ENCODE measurements at regions not wholly inside any gene's neighbourhood (a gene's known extent, or its start where the extent isn't known, plus 50 kb on each side); places are given as distances from the start of the nearest gene placed in this dataset.
A peak's percentile ranks its signal among the peaks of the same experiment; 100 is the strongest.

DNA sequence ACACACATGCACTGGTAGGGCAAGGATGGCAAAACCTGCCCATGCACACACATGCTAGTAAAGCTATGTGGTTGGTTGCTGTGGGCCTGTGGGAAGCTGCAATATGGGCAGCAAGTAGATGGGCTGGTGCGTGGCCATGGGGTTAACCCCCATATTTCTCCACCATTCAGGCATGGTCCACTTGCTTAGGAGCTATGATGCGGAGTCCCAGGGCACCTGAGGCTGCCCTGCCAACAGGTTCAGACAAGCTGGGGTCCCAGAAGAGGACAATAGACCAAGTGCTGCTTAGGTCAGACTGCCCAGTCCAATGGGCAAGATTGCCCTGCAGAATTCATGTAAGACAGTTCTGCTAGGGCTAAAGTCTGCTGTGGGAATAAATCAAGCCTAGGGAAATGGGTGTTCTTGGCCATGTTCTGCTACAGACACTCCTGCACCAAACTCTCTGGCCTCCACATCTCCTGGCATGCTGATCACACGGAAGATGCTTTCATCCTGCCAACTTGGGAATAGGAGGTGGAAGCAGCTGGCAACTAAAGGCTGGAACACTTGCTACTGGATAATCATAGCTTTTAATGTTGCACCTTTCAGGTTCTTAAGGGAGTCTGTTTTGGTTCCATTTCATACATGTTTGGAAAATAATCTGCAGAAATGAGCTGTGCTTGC is 646.3 kb upstream of the SLITRK1 start:
- ATAC-seq, result no peak

DNA sequence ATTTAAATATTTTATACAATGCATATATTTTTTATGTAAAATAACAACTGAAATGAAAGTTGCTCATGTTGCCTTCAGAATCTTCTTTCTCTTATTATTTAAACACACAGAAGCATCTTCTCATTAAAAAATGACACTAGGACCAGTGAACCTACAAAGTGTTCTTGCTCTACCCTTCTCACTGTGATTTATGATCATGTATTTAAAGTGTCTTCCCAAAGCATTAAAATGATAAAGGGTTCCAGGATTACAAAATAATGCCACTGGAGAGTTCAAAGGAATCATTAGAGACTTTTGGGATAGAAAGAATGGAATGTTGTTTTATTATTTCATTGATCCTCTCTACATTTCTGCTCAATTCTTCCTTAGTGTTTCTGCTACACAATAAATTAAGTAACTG is 643.6 kb upstream of the SLITRK1 start:
- ATAC-seq, result no peak

DNA sequence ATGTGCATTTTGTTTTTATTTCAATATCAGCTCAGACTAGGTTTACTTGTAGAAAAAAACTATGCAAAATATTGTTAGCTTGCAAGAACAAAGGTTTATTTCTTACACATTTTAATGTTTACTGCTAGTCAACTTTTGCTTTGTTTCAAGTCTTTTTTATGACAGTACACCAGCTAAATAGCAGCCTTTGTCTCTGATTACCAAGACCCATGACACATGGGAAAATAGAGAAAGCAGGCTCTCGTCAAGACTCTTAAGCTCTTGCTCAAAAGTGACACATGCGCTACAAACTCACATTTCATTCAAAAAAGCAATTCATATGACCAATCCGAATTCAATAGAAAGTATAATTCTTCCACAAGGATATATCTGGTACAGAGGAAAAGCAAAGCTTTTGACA is 642.3 kb upstream of the SLITRK1 start:
- ATAC-seq, result no peak

DNA sequence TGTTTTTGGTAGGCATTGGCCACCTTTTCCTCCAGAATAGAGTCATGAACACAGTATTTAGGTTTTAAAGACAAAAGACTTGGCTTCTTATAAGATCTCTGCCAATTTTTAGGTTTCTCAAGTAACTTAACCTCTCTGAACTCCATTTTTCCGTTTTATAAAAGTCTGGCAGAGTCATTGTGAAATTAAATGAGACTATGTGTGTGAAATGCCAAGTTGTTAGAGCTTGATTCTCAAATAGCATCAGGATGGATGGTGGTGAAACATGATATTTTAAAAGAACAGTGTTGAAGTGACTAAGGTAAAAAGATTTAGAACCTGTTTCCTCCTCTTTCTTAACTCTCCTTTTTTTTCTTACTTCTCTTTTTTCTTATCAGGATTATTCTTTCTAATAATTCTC is 617.7 kb upstream of the SLITRK1 start:
- ATAC-seq, result no peak

DNA sequence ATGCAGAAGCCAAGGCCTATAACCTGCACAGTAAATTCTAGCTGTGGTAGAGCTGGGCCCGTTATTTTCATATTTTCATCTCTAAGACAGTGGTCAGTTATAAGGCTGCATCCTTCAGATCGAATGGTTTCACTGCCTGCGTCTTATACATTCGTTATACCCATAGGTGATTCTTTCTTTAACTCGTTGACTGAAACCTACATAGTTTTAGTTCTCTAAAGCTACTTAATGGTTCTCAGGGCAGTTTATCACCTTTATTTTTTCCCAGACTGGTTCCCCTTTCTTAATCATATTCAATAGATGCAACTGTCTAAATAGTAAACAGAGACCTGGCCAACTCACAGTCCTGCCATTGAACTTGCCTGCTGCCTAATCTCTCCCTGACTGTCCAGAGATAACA is 615.3 kb upstream of the SLITRK1 start:
- ATAC-seq, result no peak

DNA sequence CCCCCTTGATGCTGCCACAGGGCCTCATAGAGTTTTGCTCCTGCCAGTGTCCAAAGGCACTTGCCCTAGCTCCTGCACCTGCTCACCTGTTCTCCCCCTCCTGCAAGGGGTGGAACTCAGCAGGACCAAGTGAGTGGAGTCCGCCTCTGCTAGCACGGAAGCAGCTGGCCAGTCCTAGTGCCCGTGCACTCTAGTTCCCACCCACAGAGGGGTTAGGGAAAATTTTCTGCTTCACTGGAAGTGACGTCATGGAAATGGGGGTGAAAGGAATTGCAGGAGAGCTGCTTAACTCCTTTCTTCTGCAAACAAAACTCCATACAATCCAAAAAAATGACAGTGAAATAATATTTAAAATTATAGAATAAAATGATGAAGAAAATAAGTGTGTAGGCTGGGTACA is 609.7 kb upstream of the SLITRK1 start:
- ATAC-seq, result no peak

DNA sequence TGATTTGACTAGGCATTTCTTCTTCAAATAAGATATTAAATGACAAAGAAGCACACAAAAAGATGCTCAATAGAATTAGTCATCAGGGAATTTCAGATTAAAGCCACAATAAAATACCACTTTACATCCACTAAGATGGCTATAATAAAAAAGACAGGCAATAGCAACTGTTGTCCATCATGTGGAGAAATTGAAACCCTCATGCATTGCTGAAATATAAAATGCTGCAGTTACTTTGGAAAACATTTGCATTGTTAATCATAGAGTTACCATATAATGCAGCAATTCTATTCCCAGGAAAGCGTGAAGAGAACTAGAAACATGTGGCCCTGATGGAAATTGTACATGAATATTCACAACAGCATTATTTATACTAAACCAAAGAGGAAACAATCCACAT is 605.5 kb upstream of the SLITRK1 start:
- ATAC-seq, result no peak

DNA sequence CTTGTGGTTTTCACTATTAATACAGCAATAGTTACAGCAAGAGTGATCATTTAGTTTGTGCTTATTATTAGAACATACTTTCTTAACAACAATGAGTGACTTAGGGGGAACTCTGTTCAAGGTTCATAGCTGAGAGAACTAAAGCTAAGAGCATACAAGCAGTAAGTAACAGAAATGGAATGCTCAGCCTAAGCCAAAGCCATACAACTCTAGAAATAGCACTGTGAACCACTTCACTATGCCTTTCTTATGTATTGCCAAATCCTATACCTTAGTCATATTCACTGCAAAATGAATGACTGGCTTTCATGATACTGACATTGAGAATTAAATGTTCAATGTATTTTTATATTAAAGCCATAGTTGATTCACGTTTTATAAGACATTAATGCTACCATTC is 599.7 kb upstream of the SLITRK1 start:
- peak; percentile 74 for ATAC-seq

DNA sequence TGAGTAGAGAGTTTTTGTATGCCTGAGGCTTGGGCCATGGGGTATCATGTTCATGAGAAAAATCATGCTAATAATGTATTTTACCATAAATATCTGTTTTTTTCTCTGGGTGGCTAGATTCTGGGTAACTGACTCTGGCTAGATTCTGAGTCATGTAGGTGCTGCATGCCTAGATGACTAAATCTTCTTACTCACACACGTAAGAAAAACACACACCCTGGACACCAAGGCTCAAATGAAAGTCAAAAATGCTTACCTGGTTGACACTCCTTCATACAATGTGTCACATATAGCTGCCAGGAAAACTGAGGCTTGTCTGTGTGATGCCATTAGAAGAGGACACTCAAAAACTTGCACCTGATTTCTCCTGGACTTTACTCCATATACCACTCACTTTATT is 597.4 kb upstream of the SLITRK1 start:
- ATAC-seq, result peak; percentile 99

DNA sequence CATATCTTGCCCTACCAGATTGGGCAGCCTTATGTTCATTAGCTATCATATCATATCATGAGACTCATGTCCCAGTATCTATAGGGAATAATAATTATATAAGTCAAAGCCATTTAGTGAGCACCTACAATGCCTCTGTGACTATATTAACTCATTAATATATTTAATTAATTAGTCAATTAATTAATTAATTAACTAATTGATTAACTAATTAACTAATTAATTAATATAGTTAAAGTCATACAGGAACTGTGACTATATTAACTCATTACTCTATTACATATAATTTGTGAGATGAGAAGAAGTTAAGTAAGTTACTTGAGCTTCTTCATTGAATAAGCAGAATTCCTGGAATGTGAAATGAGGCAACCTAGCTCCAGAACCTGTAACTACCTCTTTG is 588.3 kb upstream of the SLITRK1 start:
- ATAC-seq, result no peak

DNA sequence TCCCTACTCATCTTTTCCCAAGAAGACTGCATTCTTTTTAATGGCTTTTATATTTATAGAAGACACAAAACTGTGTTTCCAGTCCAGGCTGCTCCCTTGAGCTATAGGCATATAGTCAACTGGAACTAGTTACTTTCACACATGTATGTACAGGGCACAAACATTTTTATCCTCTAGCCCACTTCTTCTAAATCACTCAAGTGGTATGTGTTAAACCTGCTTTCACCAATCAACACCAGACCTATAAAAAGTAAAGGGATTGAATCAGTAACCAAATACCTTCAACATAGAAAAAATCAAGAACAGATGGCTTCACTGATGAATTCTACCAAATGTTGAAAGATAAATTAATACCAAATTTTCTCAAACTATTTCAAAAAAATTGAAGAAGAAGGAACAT is 584.2 kb upstream of the SLITRK1 start:
- no peak for ATAC-seq

DNA sequence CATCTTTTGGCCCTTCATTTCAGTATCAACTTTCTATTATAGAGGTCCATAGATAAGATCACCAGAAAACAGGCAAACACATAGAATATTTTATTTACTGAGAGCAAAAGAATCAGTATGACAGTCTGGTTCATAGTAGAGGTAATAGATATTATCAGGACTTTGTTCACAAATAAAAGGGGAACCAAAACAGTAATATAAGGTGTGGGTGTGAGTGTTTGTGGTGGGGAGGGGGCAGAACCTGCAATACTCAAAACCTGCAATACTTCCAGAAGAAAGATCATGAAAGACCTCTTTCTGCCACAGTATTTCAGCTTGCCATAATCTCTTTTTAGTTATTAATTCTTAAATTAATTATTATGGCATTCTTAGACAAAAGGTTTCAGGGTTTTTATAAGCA is 578.7 kb upstream of the SLITRK1 start:
- ATAC-seq, result no peak

DNA sequence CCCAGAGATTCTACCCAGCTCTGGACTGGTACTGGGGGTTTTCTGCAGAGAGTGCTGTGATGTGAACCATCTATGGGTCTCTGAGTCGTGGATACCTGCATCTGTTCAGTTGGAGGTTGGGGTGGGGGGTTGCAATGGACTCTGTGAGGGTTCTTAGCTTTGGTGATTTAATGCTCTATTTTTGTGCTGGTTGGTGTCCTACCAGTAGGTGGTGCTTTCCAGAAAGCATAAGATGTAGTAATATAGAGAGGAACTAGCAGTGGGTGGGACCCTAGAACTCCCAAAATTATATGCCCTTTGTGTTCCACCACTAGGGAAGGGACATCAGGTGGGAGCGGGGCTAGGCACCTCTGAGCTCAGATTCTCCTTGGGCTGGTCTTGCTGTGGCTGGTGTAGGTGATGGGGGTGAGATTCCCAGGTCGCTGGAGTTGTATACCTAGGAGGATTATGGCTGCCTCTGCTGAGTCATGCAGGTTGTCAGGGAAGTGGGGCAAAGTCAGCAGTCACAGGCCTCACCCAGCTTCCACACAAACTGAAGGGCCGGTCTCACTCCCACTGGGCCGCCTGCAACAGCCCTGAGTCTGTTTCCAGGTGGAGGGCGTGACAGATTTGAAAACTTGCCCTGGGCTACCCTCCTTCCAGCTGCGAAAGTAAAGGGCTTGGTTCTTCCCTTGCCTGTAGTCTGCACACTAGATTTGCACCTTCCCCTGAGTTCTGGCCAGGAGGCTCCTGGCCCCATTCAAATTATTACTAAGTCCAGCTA is 573.0 kb upstream of the SLITRK1 start:
- ATAC-seq, result peak; percentile 95

DNA sequence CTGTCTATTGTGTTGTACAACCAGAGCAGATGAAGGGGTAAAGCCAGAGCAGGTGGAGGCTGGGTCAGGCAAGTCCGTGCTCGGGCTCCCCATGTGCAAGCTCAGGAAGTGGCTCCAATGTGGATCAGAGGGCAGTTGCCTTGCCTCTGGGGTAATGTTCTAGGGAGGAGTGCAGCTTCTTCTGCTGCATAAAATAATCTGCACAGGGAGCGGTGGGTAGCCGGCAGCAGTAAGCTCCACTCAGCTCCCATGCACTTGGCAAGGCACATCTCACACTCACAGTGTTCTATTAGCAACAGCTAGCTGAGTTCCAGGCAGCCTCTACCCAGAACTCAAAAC is 565.3 kb upstream of the SLITRK1 start:
- ATAC-seq, result peak; percentile 93

DNA sequence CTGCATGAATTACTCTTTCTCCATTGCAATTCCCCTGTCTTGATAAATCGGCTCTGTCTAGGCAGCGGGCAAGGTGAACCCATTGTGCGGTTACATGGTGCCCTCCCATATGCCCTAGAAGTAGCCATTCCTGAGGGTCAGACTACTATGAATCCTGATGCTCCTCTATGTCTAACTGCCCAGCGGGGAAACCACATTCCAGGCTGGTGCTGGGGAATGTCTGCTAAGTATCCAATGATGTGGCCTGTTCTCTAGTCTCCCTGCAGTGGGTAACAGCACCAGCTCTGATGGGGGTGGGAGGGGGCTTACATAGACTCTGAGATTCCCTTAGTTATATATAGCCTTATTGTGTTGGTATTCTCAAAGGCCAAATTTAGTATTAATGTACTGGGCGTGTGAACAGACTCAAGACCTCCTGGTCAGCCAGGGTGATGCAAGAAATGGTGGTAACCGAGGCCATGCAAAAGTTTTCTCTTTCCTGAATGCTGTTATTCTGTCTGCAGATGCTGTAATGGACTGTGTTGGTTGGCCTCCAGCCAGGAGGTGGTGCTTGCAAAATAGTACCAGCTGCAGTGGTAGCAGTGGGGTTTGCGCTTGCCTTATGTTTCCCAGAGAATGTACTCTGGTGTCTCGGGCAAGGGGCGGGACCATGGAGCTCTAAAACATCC is 564.8 kb upstream of the SLITRK1 start:
- no peak for ATAC-seq

DNA sequence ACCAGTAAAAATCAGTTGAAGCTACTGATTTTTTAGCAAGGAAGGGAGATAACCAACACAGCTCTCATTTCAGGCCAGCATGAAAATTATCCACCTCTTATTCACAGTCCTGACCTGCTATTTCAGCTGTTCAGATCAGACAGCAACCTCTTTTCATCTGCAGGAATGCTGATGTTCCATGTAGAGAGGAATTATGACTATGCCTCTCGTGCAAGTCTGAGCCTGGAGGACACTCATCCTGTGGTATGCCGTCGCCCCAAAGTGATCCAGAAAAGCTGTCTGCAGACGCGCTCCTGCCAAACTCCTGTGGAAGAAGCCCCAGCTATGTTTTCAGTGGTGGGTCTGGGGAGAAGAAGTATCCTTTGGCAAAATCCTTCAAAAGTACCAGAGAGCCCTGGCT is 563.5 kb upstream of the SLITRK1 start:
- ATAC-seq, result peak; percentile 82

DNA sequence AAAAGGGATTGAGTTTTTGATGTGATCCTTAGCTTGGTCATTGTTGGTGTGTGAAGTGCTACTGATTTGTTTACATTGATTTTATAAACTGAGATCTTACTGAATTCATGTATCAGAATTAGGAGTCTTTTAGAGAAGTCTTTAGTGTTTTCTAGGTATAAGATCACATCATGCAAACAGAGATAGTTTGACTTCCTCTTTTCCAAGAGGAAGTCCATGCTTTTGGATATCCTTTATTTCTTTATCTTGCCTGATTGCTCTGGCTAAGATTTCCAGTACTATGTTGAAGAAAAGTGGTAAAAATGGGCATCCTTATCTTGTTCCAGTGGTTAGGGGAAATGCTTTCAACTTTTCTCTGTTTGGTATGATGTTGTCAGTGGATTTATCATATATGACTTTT is 561.2 kb upstream of the SLITRK1 start:
- no peak for ATAC-seq

DNA sequence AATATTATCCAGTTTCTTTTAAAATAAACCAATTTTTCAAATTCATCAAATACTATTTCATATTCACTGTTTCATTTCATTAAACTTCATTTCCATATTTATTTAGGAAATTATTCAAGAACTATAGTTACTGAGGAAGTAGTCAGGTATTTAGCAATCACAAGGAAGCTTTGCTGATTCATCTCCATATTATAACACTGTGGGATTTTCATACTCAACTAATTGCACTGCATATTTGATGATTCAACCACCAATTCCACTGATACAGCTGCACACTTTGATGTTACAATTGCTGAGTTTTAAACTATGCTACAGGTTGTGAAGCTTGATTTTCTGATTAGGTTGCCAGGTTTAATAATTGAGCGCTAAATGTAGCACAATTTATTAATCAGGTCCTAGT is 556.8 kb upstream of the SLITRK1 start:
- ATAC-seq, result peak; percentile 79

DNA sequence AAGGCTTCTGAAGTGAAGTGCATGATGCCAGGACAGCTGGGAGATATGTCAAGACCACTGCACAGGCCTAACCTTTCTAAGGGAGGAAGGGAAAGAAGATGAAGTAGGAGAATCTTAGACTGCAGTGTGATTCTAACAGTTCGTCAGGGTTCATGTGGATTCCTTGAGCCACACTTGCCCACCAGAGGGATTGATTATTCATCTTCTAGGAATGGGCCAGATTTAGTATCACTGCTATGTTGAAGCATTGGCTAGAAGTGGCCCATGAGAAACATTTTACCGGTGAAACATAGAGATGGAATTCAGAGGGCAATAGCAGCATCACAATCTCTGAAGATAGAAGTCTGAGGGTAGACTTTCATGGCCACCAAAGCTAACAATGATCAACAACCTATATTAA is 550.8 kb upstream of the SLITRK1 start:
- no peak for ATAC-seq

DNA sequence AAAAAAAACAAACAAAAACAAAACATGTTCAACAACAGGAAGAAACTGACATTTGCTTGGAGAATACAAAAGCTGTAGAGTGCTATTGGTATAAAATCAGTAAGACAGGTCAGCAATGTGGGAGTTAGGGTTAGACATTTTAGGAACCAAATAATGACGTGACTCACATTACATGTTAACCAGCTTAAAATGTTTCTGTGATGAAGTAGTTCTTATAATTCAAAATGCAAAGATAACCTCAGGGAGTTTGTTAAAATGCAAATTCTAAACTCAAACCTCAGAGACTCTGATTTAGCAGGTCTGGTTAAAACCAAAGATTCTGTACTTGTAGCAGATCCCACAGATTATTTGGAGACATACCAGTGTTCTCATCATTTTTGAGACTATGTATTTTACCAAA is 549.4 kb upstream of the SLITRK1 start:
- ATAC-seq, result no peak

DNA sequence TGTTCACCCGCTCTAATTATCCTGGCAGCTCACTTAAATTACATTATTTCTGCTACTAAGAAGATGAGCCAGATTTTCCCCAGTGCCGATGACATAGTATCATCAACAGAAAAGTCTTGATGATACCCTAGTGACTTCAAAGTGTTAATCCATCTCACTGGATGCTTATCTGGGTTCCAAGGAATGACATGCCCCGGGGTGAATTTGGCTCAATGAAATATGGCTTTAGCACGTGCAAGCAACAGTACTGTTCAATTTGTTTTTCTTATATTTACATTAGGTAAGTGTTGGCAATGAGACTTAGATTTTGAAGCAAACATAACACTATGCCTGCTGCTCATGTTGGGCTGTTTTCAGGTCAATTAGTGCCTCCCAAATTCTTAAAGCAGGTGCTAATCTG is 548.2 kb upstream of the SLITRK1 start:
- ATAC-seq, result no peak

DNA sequence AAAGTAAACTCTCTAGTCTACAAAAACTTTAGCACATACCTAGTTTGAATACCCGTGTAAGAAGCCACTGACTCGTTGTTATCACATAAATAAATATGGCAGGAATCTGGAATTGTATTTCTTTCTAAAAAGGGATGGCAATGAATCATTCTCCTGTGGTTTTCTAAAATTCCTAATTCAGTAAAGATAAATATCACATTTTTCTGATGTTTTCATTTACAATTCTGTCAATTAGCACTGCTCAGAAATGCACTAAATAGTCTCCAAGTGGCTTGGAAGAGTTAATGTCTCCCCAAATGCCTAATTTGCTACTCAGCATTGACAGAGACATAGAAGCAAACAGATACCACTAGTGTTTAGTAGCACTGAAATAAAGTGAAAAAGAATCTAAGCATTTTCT is 547.7 kb upstream of the SLITRK1 start:
- no peak for ATAC-seq

DNA sequence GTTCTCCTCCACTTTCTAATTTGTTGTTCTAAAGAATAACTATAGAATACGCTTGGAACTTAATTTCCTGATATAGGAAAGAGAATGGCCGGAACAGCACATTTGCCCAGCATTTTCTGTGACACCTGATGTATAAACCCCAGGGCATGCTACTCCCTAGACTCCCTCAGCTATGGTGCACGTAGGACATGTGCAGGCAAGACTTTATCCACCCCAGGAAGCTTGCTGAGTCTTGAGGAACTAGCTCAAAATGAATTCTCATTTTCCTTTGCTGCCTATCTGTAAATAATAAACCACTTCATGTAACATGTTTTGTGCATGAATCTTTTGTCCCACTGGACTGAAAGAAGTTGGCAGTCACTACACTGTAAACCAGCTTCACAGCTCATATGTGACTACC is 535.8 kb upstream of the SLITRK1 start:
- no peak for ATAC-seq

DNA sequence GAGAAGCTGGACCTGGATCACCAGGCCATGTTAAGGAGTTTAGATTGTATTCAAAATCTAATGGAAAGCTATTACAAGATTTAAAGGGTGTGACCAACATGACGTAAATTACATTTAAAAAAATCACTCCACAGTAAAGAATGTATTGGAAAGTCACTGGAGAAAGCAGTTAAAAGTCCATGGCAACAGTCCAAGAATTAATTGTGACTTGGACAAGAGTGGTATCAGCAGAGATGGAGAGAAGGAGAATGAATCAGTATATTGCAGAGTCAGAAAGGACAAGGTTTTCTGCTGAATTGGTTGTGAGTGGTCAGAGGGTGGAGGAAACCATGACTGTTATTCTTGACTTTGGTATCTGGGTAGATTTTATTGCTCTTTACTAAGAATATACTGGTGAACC is 535.1 kb upstream of the SLITRK1 start:
- no peak for ATAC-seq
